K562 (cell line): ENCODE measurements at regions not wholly inside any gene's neighbourhood (a gene's known extent, or its start where the extent isn't known, plus 50 kb on each side); places are given as distances from the start of the nearest gene placed in this dataset.

Experiments
- ATAC-seq: fragments of 200-7000 bp; cut with Tn5 transposase; 3 replicates; pipeline ENCODE4 v1.9.1; 2020; ENCODE audit warnings: moderate library complexity
- BruUV-seq: library from RNA; stranded (reverse); fragments of 400-500 nt; replicated peaks from 2 replicates; lab custom pipeline; 2021; lab: Mats Ljungman, UMichigan
- CTCF ChIA-PET: fragments of 300-600 bp; formaldehyde crosslinking; extraction: SDS; loops from one replicate; lab custom pipeline; 2021; ENCODE audit warnings: low intra/inter-chr PET ratio; lab: Yijun Ruan, JAX
- POLR2A ChIA-PET: fragments of 300-600, 350-650 bp; sonication (Branson Sonifier 250); formaldehyde crosslinking; extraction: SDS; loops from one replicate; lab custom pipeline; 2021; ENCODE audit warnings: antibody characterized with exemption, inconsistent platforms; lab: Yijun Ruan, JAX
- DNase-seq, 4 experiments: peaks; one replicate each; pipeline versions ENCODE4 v3.0.0 to v3.0.0-alpha.2; 2011 to 2018; ENCODE audit warnings: low spot score in 3 of 4, mixed read lengths in 3 of 4; ENCODE audit errors: extremely low read depth in 1 of 4
- FAIRE-seq: peaks from 2 replicates; lab custom pipeline; 2011; peaks lifted over from hg19 to GRCh38; lab: Jason Lieb, UNC
- H2AFZ ChIP-seq: 2 replicates; pipeline ENCODE4 v1.6.0; 2011; ENCODE audit warnings: low read depth, low read length, control low read depth, inconsistent platforms
- H3K27ac ChIP-seq: fragments of 200-600 bp; 3 replicates; pipeline ENCODE4 v1.8.0; 2011; ENCODE audit warnings: low read depth, mild to moderate bottlenecking, control low read depth, inconsistent platforms, low read length, moderate library complexity, mixed read lengths; ENCODE audit errors: extremely low read depth
- H3K27me3 ChIP-seq, 2 experiments: fragments of 300-600 bp in 1 of 2; 2 replicates in 1 of 2; 3 replicates in 1 of 2; pipeline versions ENCODE4 v1.6.0 to v1.8.0; 2011; ENCODE audit warnings: inconsistent platforms in 2 of 2, low read length in 2 of 2, mild to moderate bottlenecking in 1 of 2, mixed read lengths in 1 of 2, moderate library complexity in 1 of 2; ENCODE audit not compliant: control insufficient read depth in 2 of 2, insufficient read depth in 2 of 2
- H3K36me3 ChIP-seq: fragments of 300-600 bp; 3 replicates; pipeline ENCODE4 v1.8.0; 2011; ENCODE audit warnings: mild to moderate bottlenecking, low read length, inconsistent platforms; ENCODE audit not compliant: control insufficient read depth, insufficient read depth
- H3K4me1 ChIP-seq, 2 experiments: fragments of 200-600 bp in 1 of 2; replicated peaks in 1 of 2; 2 replicates in 1 of 2; 3 replicates in 1 of 2; pipeline versions ENCODE4 v1.5.1 to v1.8.0; 2011; ENCODE audit warnings: inconsistent platforms in 2 of 2, low read length in 2 of 2, mild to moderate bottlenecking in 1 of 2, mixed read lengths in 1 of 2, moderate library complexity in 1 of 2; ENCODE audit not compliant: control insufficient read depth in 2 of 2, insufficient read depth in 2 of 2
- H3K4me2 ChIP-seq: 2 replicates; pipeline ENCODE4 v1.6.1; 2011; ENCODE audit warnings: low read length, control low read depth, inconsistent platforms, mixed read lengths; ENCODE audit not compliant: insufficient read depth
- H3K4me3 ChIP-seq: fragments of 200-600 bp; sonication (generic), shearing (Covaris generic); 2 replicates; pipeline ENCODE4 v1.5.1; 2016; ENCODE audit warnings: control low read depth, inconsistent platforms
- H3K79me2 ChIP-seq: fragments of 200-600 bp; 3 replicates; pipeline ENCODE4 v1.8.0; 2011; ENCODE audit warnings: low read length, inconsistent platforms; ENCODE audit not compliant: control insufficient read depth, insufficient read depth
- H3K9ac ChIP-seq, 2 experiments: 2 replicates each; pipeline versions ENCODE4 v1.6.0 to v1.6.1; 2011; ENCODE audit warnings: low read depth in 2 of 2, low read length in 2 of 2, control low read depth in 1 of 2, inconsistent platforms in 1 of 2, mild to moderate bottlenecking in 1 of 2, mixed read lengths in 1 of 2; ENCODE audit not compliant: insufficient read depth in 1 of 2
- H3K9me1 ChIP-seq: one replicate; pipeline ENCODE4 v1.6.0; 2011; ENCODE audit warnings: inconsistent platforms, mild to moderate bottlenecking, low read length, moderate library complexity; ENCODE audit not compliant: control insufficient read depth, insufficient read depth
- H3K9me3 ChIP-seq: replicated peaks from 2 replicates; pipeline ENCODE4 v1.5.1; 2011; ENCODE audit warnings: low read depth, low read length, inconsistent platforms; ENCODE audit not compliant: control insufficient read depth, insufficient read depth
- H4K20me1 ChIP-seq: replicated peaks from 2 replicates; pipeline ENCODE4 v1.6.1; 2011; ENCODE audit warnings: low read length, inconsistent platforms, mixed read lengths; ENCODE audit not compliant: control insufficient read depth, insufficient read depth
- ELF1 ChIP-seq: fragments of 200-800 bp; sonication (Bioruptor generic); IDR thresholded peaks from 2 replicates; pipeline ENCODE4 v1.6.1; 2016; ENCODE audit warnings: missing genetic modification characterization, missing compliant biosample characterization
- HDAC6 ChIP-seq: IDR thresholded peaks from 2 replicates; pipeline ENCODE4 v1.6.1; 2012; ENCODE audit warnings: low read depth, mild to moderate bottlenecking, control low read depth, inconsistent platforms, low read length, moderate library complexity
- RB1 ChIP-seq: fragments of 450-650 bp; IDR thresholded peaks from 2 replicates; pipeline ENCODE4 v1.6.1; 2017; ENCODE audit warnings: low read depth, mild to moderate bottlenecking
- ZBTB9 ChIP-seq: fragments of 450-650 bp; formaldehyde crosslinking; IDR thresholded peaks from 2 replicates; pipeline ENCODE4 v1.4.0; 2020; ENCODE audit warnings: mild to moderate bottlenecking, moderate library complexity
- in situ Hi-C: fragments of 300-500 bp; cut with MboI; formaldehyde crosslinking; loops from 4 replicates; pipeline ENCODE4 v1.15.0; 2018; ENCODE audit warnings: inconsistent platforms, mixed read lengths
- intact Hi-C: fragments of 100-400 bp; cut with micrococcal nuclease; formaldehyde crosslinking; loops from 2 replicates; pipeline ENCODE4 v1.14.2; 2022
- TF ChIP-seq, protein P1 (sequence below), 2 experiments: fragments of 450-650 bp; IDR thresholded peaks; 2 replicates each; pipeline ENCODE4 v1.6.1; 2018; ENCODE audit warnings: mild to moderate bottlenecking in 2 of 2, low read depth in 1 of 2; ENCODE audit not compliant: partially characterized antibody in 2 of 2

- POLR2A ChIA-PET: interaction anchor here (0.6 kb wide), 1 partner anchor 290 kb away, joined by 3 read pairs; no protein-coding TSS in a partner anchor
- TF ChIP-seq RB1 (no peak), HDAC6 (no peak), ELF1 (no peak), ZBTB9 (CRISPR knock-in tag) (no peak)
- TF ChIP-seq, protein P1, sequence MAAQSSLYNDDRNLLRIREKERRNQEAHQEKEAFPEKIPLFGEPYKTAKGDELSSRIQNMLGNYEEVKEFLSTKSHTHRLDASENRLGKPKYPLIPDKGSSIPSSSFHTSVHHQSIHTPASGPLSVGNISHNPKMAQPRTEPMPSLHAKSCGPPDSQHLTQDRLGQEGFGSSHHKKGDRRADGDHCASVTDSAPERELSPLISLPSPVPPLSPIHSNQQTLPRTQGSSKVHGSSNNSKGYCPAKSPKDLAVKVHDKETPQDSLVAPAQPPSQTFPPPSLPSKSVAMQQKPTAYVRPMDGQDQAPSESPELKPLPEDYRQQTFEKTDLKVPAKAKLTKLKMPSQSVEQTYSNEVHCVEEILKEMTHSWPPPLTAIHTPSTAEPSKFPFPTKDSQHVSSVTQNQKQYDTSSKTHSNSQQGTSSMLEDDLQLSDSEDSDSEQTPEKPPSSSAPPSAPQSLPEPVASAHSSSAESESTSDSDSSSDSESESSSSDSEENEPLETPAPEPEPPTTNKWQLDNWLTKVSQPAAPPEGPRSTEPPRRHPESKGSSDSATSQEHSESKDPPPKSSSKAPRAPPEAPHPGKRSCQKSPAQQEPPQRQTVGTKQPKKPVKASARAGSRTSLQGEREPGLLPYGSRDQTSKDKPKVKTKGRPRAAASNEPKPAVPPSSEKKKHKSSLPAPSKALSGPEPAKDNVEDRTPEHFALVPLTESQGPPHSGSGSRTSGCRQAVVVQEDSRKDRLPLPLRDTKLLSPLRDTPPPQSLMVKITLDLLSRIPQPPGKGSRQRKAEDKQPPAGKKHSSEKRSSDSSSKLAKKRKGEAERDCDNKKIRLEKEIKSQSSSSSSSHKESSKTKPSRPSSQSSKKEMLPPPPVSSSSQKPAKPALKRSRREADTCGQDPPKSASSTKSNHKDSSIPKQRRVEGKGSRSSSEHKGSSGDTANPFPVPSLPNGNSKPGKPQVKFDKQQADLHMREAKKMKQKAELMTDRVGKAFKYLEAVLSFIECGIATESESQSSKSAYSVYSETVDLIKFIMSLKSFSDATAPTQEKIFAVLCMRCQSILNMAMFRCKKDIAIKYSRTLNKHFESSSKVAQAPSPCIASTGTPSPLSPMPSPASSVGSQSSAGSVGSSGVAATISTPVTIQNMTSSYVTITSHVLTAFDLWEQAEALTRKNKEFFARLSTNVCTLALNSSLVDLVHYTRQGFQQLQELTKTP (IDR thresholded peaks at IDR 0.05; ENCODE audit: low read depth in 1 of 2, partially characterized antibody in 2 of 2): no peak
Observed at GRCh38 chr3:68210635-68211034, 556.2 kb upstream of the SUCLG2 start.

More at GRCh38 chr3:68210635-68211034, 556.2 kb upstream of the SUCLG2 start:
- intact Hi-C loops: no loop called here
- DNase-seq (no peak), ATAC-seq (no peak), FAIRE-seq (no peak)
- H2AFZ ChIP-seq: no peak overlapping the region
- no peak overlapping the region for H3K4me3 ChIP-seq
- H3K27me3 ChIP-seq: no peaks in the 10 kb centered on the region
- no TSS peak for BruUV-seq
- H3K9me3 ChIP-seq: no peaks in the 10 kb centered on the region; the same call in 1 of the 2 replicates
- H3K4me2 ChIP-seq: no peak overlapping the region
- H3K4me1 ChIP-seq: no peaks in the 10 kb centered on the region
- CTCF ChIA-PET: no interaction called here
- H3K9ac ChIP-seq: no peak overlapping the region
- H4K20me1 ChIP-seq: no peaks in the 10 kb centered on the region
- no peaks in the 10 kb centered on the region for H3K9me1 ChIP-seq
- no peaks in the 10 kb centered on the region for H3K36me3 ChIP-seq
- no peaks in the 10 kb centered on the region for H3K79me2 ChIP-seq
- no peak overlapping the region for H3K27ac ChIP-seq
- in situ Hi-C loops: no loop called here
